H1 (cell line): ENCODE measurements at regions not wholly inside any gene's neighbourhood (a gene's known extent, or its start where the extent isn't known, plus 50 kb on each side); places are given as distances from the start of the nearest gene placed in this dataset.

Experiments
- CTCF ChIA-PET: fragments of 300-600 bp; sonication (Branson Sonifier 250); formaldehyde crosslinking; loops from one replicate; lab custom pipeline; 2021; ENCODE audit not compliant: partially characterized antibody; lab: Charles Lee
- POLR2A ChIA-PET: fragments of 300-600 bp; sonication (Branson Sonifier 250); formaldehyde crosslinking; loops from one replicate; lab custom pipeline; 2021; ENCODE audit warnings: inconsistent platforms; ENCODE audit not compliant: partially characterized antibody; lab: Charles Lee
- DNase-seq, 2 experiments: peaks; one replicate each; pipeline versions ENCODE4 v3.0.0 to v3.0.0-alpha.2; 2010 to 2022; ENCODE audit warnings: low spot score in 2 of 2, low read depth in 1 of 2, mixed read lengths in 1 of 2
- FAIRE-seq: peaks from 2 replicates; lab custom pipeline; 2011; peaks lifted over from hg19 to GRCh38; lab: Jason Lieb, UNC
- H2AFZ ChIP-seq: 2 replicates; pipeline ENCODE4 v1.8.1; 2012; ENCODE audit warnings: low read length, inconsistent platforms
- H2AK5ac ChIP-seq: 2 replicates; pipeline ENCODE4 v1.6.1; 2013; ENCODE audit warnings: low read depth, low read length
- H2BK120ac ChIP-seq: replicated peaks from 2 replicates; pipeline ENCODE3; 2013; ENCODE audit warnings: low read depth, low read length, inconsistent platforms
- H2BK12ac ChIP-seq: 2 replicates; pipeline ENCODE4 v1.6.1; 2013; ENCODE audit warnings: low read depth, low read length
- H2BK15ac ChIP-seq: 2 replicates; pipeline ENCODE4 v1.6.1; 2013; ENCODE audit warnings: low read length
- H2BK20ac ChIP-seq: 2 replicates; pipeline ENCODE4 v1.6.1; 2013; ENCODE audit warnings: low read length
- H2BK5ac ChIP-seq: 2 replicates; pipeline ENCODE4 v1.6.1; 2013; ENCODE audit warnings: low read depth, low read length
- H3K14ac ChIP-seq: 2 replicates; pipeline ENCODE4 v1.6.1; 2013; ENCODE audit warnings: inconsistent platforms; ENCODE audit not compliant: insufficient read length
- H3K18ac ChIP-seq: 2 replicates; pipeline ENCODE4 v1.6.1; 2013; ENCODE audit warnings: low read length; ENCODE audit errors: extremely low read depth
- H3K23ac ChIP-seq: 2 replicates; pipeline ENCODE4 v1.6.1; 2013; ENCODE audit warnings: inconsistent platforms; ENCODE audit not compliant: insufficient read length
- H3K23me2 ChIP-seq: 2 replicates; pipeline ENCODE4 v1.6.1; 2013; ENCODE audit warnings: low read depth, low read length
- H3K27ac ChIP-seq: 2 replicates; pipeline ENCODE4 v1.6.1; 2011; ENCODE audit warnings: low read depth, low read length, inconsistent platforms
- H3K27me3 ChIP-seq, 4 experiments: replicated peaks in 1 of 4; 1 replicate in 1 of 4; 2 replicates in 3 of 4; pipeline versions ENCODE4 v1.6.1 to v1.8.1; 2011 to 2013; ENCODE audit warnings: low read length in 3 of 4, mild to moderate bottlenecking in 3 of 4, inconsistent platforms in 2 of 4, mixed read lengths in 2 of 4, moderate library complexity in 1 of 4; ENCODE audit not compliant: control insufficient read depth in 3 of 4, insufficient read depth in 3 of 4; ENCODE audit errors: extremely low read depth in 1 of 4
- H3K36me3 ChIP-seq, 4 experiments: 2 replicates each; pipeline versions ENCODE4 v1.6.1 to v1.8.1; 2011 to 2013; ENCODE audit warnings: mild to moderate bottlenecking in 4 of 4, low read length in 3 of 4, moderate library complexity in 2 of 4, control low read depth in 1 of 4, inconsistent platforms in 1 of 4; ENCODE audit not compliant: insufficient read depth in 4 of 4, control insufficient read depth in 2 of 4
- H3K4ac ChIP-seq: replicated peaks from 2 replicates; pipeline ENCODE3; 2013; ENCODE audit warnings: low read length, low read depth, mixed read lengths, inconsistent platforms; ENCODE audit not compliant: insufficient read length
- H3K4me1 ChIP-seq, 4 experiments: replicated peaks in 1 of 4; 1 replicate in 1 of 4; 2 replicates in 3 of 4; pipeline versions ENCODE4 v1.6.1 to v1.8.1; 2011 to 2013; ENCODE audit warnings: low read length in 3 of 4, inconsistent platforms in 2 of 4, mixed read lengths in 1 of 4; ENCODE audit not compliant: insufficient read depth in 4 of 4, control insufficient read depth in 3 of 4
- H3K4me2 ChIP-seq, 2 experiments: 2 replicates each; pipeline versions ENCODE4 v1.6.1 to v1.8.1; 2011 to 2013; ENCODE audit warnings: low read depth in 2 of 2, low read length in 2 of 2, control low read depth in 1 of 2, inconsistent platforms in 1 of 2, mild to moderate bottlenecking in 1 of 2; ENCODE audit not compliant: insufficient read depth in 1 of 2
- H3K4me3 ChIP-seq, 4 experiments: fragments of 200-600, 300-600 bp in 1 of 4; sonication (generic), shearing (Covaris generic), sonication (Bioruptor Twin) in 1 of 4; 2 replicates each; pipeline versions ENCODE4 v1.5.1 to v1.8.1; 2011 to 2016; ENCODE audit warnings: low read length in 4 of 4, low read depth in 3 of 4, control low read depth in 2 of 4, inconsistent platforms in 2 of 4, mild to moderate bottlenecking in 2 of 4, mixed read lengths in 1 of 4, moderate library complexity in 1 of 4; ENCODE audit not compliant: insufficient read depth in 2 of 4; ENCODE audit errors: extremely low read depth in 1 of 4
- H3K56ac ChIP-seq: replicated peaks from 2 replicates; pipeline ENCODE3; 2013; ENCODE audit warnings: low read depth, mild to moderate bottlenecking, mixed read lengths, low read length, inconsistent platforms; ENCODE audit not compliant: insufficient read length
- H3K79me1 ChIP-seq: 2 replicates; pipeline ENCODE4 v1.6.1; 2013; ENCODE audit warnings: low read depth, low read length, control low read depth
- H3K79me2 ChIP-seq, 2 experiments: 2 replicates each; pipeline versions ENCODE4 v1.6.1 to v1.8.1; 2012 to 2013; ENCODE audit warnings: low read length in 2 of 2, mild to moderate bottlenecking in 2 of 2, inconsistent platforms in 1 of 2; ENCODE audit not compliant: insufficient read depth in 2 of 2, control insufficient read depth in 1 of 2
- H3K9ac ChIP-seq, 4 experiments: replicated peaks in 1 of 4; 1 replicate in 1 of 4; 2 replicates in 3 of 4; pipeline versions ENCODE4 v1.6.1 to v1.8.1; 2011 to 2013; ENCODE audit warnings: low read depth in 3 of 4, low read length in 3 of 4, control low read depth in 2 of 4, mild to moderate bottlenecking in 2 of 4, moderate library complexity in 2 of 4, inconsistent platforms in 1 of 4; ENCODE audit errors: extremely low read depth in 1 of 4
- H3K9me3 ChIP-seq, 2 experiments: 2 replicates each; pipeline versions ENCODE4 v1.6.1 to v1.8.1; 2012 to 2013; ENCODE audit warnings: mild to moderate bottlenecking in 2 of 2, moderate library complexity in 2 of 2, control low read depth in 1 of 2, inconsistent platforms in 1 of 2, low read depth in 1 of 2, low read length in 1 of 2, mixed read lengths in 1 of 2; ENCODE audit not compliant: insufficient read depth in 2 of 2
- H4K20me1 ChIP-seq, 2 experiments: replicated peaks in 1 of 2; 2 replicates each; pipeline versions ENCODE3 to v1.8.1; 2011 to 2013; ENCODE audit warnings: inconsistent platforms in 2 of 2, low read length in 2 of 2, mild to moderate bottlenecking in 1 of 2; ENCODE audit not compliant: insufficient read depth in 2 of 2, control insufficient read depth in 1 of 2
- H4K5ac ChIP-seq: 2 replicates; pipeline ENCODE4 v1.6.1; 2013; ENCODE audit warnings: low read length, low read depth, mixed read lengths, inconsistent platforms; ENCODE audit not compliant: insufficient read length
- H4K8ac ChIP-seq: 2 replicates; pipeline ENCODE4 v1.8.0; 2013; ENCODE audit warnings: mild to moderate bottlenecking, moderate library complexity, low read length, inconsistent platforms; ENCODE audit not compliant: insufficient read depth; ENCODE audit errors: extremely low read depth
- H4K91ac ChIP-seq: replicated peaks from 2 replicates; pipeline ENCODE3; 2013; ENCODE audit warnings: low read length, mixed read lengths, inconsistent platforms; ENCODE audit not compliant: insufficient read length
- CREB1 ChIP-seq: IDR thresholded peaks from 2 replicates; pipeline ENCODE4 v1.6.1; 2012; ENCODE audit warnings: inconsistent platforms
- EP300 ChIP-seq, 2 experiments: IDR thresholded peaks; 1 replicate in 1 of 2; 2 replicates in 1 of 2; pipeline ENCODE4 v1.6.1; 2011 to 2012; ENCODE audit warnings: low read depth in 2 of 2, low read length in 2 of 2, mild to moderate bottlenecking in 2 of 2, borderline replicate concordance in 1 of 2, inconsistent platforms in 1 of 2, moderate library complexity in 1 of 2
- TAF1 ChIP-seq: IDR thresholded peaks from 2 replicates; pipeline ENCODE4 v1.6.1; 2011; ENCODE audit warnings: mild to moderate bottlenecking, low read depth, low read length
- TEAD4 ChIP-seq: IDR thresholded peaks from 2 replicates; pipeline ENCODE4 v1.6.1; 2012; ENCODE audit warnings: low read depth, low read length, inconsistent platforms, mixed read lengths
- ZNF274 ChIP-seq: IDR thresholded peaks from 2 replicates; pipeline ENCODE4 v1.7.0; 2012; ENCODE audit warnings: low read length, borderline replicate concordance; ENCODE audit errors: extremely low read depth
- WGBS, 2 experiments: shearing (Covaris generic) in 1 of 2; methylation state at CpG; one replicate each; pipeline versions ENCODE4 v1.1.6 to v1.1.7; 2013 to 2015; ENCODE audit warnings: low lambda C conversion rate in 2 of 2, mixed read lengths in 2 of 2, inconsistent platforms in 1 of 2, low coverage in 1 of 2, missing lambda C conversion rate in 1 of 2; ENCODE audit not compliant: insufficient replicate concordance in 2 of 2, insufficient coverage in 1 of 2, insufficient read length in 1 of 2; ENCODE audit errors: extremely low coverage in 1 of 2, missing lambda C conversion rate in 1 of 2; 5-methylcytosine and 5-hydroxymethylcytosine counted together
- TF ChIP-seq, protein P1 (sequence below): IDR thresholded peaks from 2 replicates; pipeline ENCODE4 v1.6.1; 2012; ENCODE audit warnings: inconsistent platforms

DNA sequence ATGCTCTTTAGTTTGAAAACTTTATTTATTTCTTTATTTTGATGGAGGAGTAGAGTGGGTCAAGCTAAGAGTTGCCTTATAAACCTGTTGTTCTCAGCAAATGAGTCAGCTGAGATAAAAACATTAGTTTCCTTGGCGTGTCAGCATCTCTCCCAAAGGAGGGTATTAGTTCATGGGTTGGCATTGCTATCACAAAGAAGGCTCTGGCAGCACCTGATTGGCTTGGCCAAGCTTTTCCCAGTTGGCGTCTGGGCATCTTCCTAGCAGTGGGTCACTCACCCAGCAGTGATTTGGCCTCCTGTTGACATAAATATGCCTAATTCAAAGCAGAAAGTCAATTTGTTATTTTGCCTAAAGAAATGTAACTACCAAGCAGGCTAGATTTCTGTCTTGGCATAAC lies 200.7 kb upstream of the TNP1 start:
- Histone ChIP-seq H4K91ac (no peak overlapping the region), H4K5ac (no peak overlapping the region), H3K4me3 (no peak overlapping the region), H3K9ac (no peak overlapping the region), H3K4ac (no peak overlapping the region), H3K36me3 (no peaks in the 10 kb centered on the region), H3K79me1 (no peaks in the 10 kb centered on the region), H2BK12ac (no peak overlapping the region), H2BK20ac (no peak overlapping the region), H4K8ac (no peak overlapping the region), H3K4me1 (peaks cover 2 to 10% (median 3%) of the 10 kb centered on the region in 4 experiments; a peak in 3 of 7 replicates), H4K20me1 (no peaks in the 10 kb centered on the region), H3K14ac (no peak overlapping the region), H3K27me3 (no peaks in the 10 kb centered on the region), H3K27ac (no peak overlapping the region), H2AFZ (no peak overlapping the region), H2BK5ac (no peak overlapping the region), H2AK5ac (no peak overlapping the region), H3K23ac (no peak overlapping the region), H3K79me2 (no peaks in the 10 kb centered on the region), H2BK15ac (no peak overlapping the region), H2BK120ac (no peak overlapping the region), H3K9me3 (no peaks in the 10 kb centered on the region), H3K4me2 (no peak overlapping the region), H3K56ac (no peak overlapping the region), H3K23me2 (no peaks in the 10 kb centered on the region), H3K18ac (no peak overlapping the region)
- no peak for FAIRE-seq
- TF ChIP-seq EP300 (IDR thresholded peaks at IDR 0.05; ENCODE audit: borderline replicate concordance in 1 of 2, low read depth in 2 of 2, low read length in 2 of 2) (no peak), TEAD4 (no peak), TAF1 (no peak), ZNF274 (no peak), CREB1 (no peak)
- TF ChIP-seq, protein P1, sequence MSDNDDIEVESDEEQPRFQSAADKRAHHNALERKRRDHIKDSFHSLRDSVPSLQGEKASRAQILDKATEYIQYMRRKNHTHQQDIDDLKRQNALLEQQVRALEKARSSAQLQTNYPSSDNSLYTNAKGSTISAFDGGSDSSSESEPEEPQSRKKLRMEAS: no peak
- POLR2A ChIA-PET: no interaction called here
- CTCF ChIA-PET: interaction anchor here (1.0 to 1.6 kb wide), 2 partner anchors 41 to 51 kb away, joined by 3 to 5 read pairs; no protein-coding TSS in a partner anchor
- 97% methylated on average over 2 of the region's 2 CpGs; no CpG with 5 or more reads in 1 of the 2 experiments for WGBS, 2 experiments
- DNase-seq: no peak
